B cell (primary cell): ENCODE measurements at regions not wholly inside any gene's neighbourhood (a gene's known extent, or its start where the extent isn't known, plus 50 kb on each side); places are given as distances from the start of the nearest gene placed in this dataset.

Experiments
- ATAC-seq: fragments of 200-7000 bp; cut with Tn5 transposase; one replicate; pipeline ENCODE4 v1.10.0; 2021; ENCODE audit warnings: low read depth, mild to moderate bottlenecking, moderate number of reproducible peaks, moderate library complexity
- CTCF ChIA-PET: fragments of 350-600 bp; sonication (Branson Sonifier 250); formaldehyde crosslinking; loops from one replicate; lab custom pipeline; 2021; ENCODE audit warnings: antibody characterized with exemption, inconsistent platforms; lab: Charles Lee
- POLR2A ChIA-PET: fragments of 350-600 bp; sonication (Branson Sonifier 250); formaldehyde crosslinking; loops from one replicate; lab custom pipeline; 2021; ENCODE audit warnings: antibody characterized with exemption; lab: Charles Lee
- DNase-seq: peaks from one replicate; pipeline ENCODE4 v3.0.0; 2013
- H2AFZ ChIP-seq: 2 replicates; pipeline ENCODE4 v1.6.1; 2012; ENCODE audit warnings: mild to moderate bottlenecking, low read depth, low read length; ENCODE audit not compliant: insufficient read depth, poor library complexity, severe bottlenecking
- H3K27ac ChIP-seq, 2 donors: 1 replicate in 1 of 2; 2 replicates in 1 of 2; pipeline ENCODE4 v1.5.1; 2012 to 2013; ENCODE audit warnings: low read length in 2 of 2, mild to moderate bottlenecking in 2 of 2, moderate library complexity in 1 of 2
- H3K27me3 ChIP-seq, 4 experiments: fragments of 200-600 bp in 1 of 4; sonication (generic) in 1 of 4; replicated peaks in 1 of 4; 1 replicate in 2 of 4; 2 replicates in 2 of 4; pipeline versions ENCODE4 v1.6.1 to v1.7.0; 2013 to 2016; ENCODE audit warnings: low read length in 3 of 4, mild to moderate bottlenecking in 2 of 4, mixed read lengths in 1 of 4, moderate library complexity in 1 of 4; ENCODE audit not compliant: insufficient read depth in 4 of 4, control insufficient read depth in 3 of 4; ENCODE audit errors: control extremely low read depth in 1 of 4
- H3K36me3 ChIP-seq, 2 experiments: replicated peaks in 1 of 2; 1 replicate in 1 of 2; 2 replicates in 1 of 2; pipeline versions ENCODE4 v1.6.1 to v1.7.1; 2013; ENCODE audit warnings: low read length in 1 of 2; ENCODE audit not compliant: insufficient read depth in 2 of 2, control insufficient read depth in 1 of 2; ENCODE audit errors: control extremely low read depth in 1 of 2, extremely low read depth in 1 of 2
- H3K4me1 ChIP-seq, 2 donors: fragments of 200-600 bp in 1 of 2; sonication (generic) in 1 of 2; 1 replicate in 1 of 2; 2 replicates in 1 of 2; pipeline versions ENCODE4 v1.5.1 to v1.6.1; 2013 to 2017; ENCODE audit warnings: low read length in 2 of 2; ENCODE audit not compliant: control insufficient read depth in 2 of 2, insufficient read depth in 2 of 2
- H3K4me2 ChIP-seq: replicated peaks from 2 replicates; pipeline ENCODE3; 2012; ENCODE audit warnings: mild to moderate bottlenecking, low read depth, low read length; ENCODE audit not compliant: poor library complexity, severe bottlenecking
- H3K4me3 ChIP-seq, 5 experiments: fragments of 200-600 bp in 1 of 5; sonication (generic) in 1 of 5; 1 replicate in 3 of 5; 2 replicates in 2 of 5; pipeline versions ENCODE4 v1.5.1 to v1.7.0; 2011 to 2016; ENCODE audit warnings: low read length in 4 of 5, mild to moderate bottlenecking in 4 of 5, low read depth in 2 of 5, control low read depth in 1 of 5, moderate library complexity in 1 of 5; ENCODE audit not compliant: insufficient read depth in 1 of 5; ENCODE audit errors: control extremely low read depth in 1 of 5, extremely low read depth in 1 of 5
- H3K79me2 ChIP-seq: fragments of 200-600 bp; sonication (generic); one replicate; pipeline ENCODE4 v1.6.0; 2016; ENCODE audit warnings: low read length; ENCODE audit not compliant: control insufficient read depth, insufficient read depth
- H3K9ac ChIP-seq: fragments of 200-600 bp; sonication (generic); 2 replicates; pipeline ENCODE4 v1.6.1; 2017; ENCODE audit warnings: mild to moderate bottlenecking, low read length, moderate library complexity
- H3K9me3 ChIP-seq, 3 donors: one replicate each; pipeline versions ENCODE4 v1.6.1 to v1.7.1; 2013; ENCODE audit warnings: low read length in 2 of 3; ENCODE audit not compliant: control insufficient read depth in 2 of 3, insufficient read depth in 1 of 3; ENCODE audit errors: control extremely low read depth in 1 of 3
- H4K20me1 ChIP-seq: 2 replicates; pipeline ENCODE4 v1.6.0; 2012; ENCODE audit warnings: mild to moderate bottlenecking, low read length; ENCODE audit not compliant: insufficient read depth, control insufficient read depth, poor library complexity, severe bottlenecking
- H3K27ac Mint-ChIP-seq: one replicate; pipeline ENCODE4 v1.8.0; 2021; ENCODE audit warnings: mixed read lengths
- H3K27me3 Mint-ChIP-seq: one replicate; pipeline ENCODE4 v1.8.0; 2021; ENCODE audit warnings: mixed read lengths
- H3K4me1 Mint-ChIP-seq: one replicate; pipeline ENCODE4 v1.8.0; 2021; ENCODE audit warnings: mixed read lengths
- H3K4me3 Mint-ChIP-seq: one replicate; pipeline ENCODE4 v1.8.0; 2021; ENCODE audit warnings: mixed read lengths
- H3K9me3 Mint-ChIP-seq: one replicate; pipeline ENCODE4 v1.8.0; 2022; ENCODE audit warnings: mixed read lengths; ENCODE audit not compliant: insufficient read depth
- EZH2 ChIP-seq: IDR thresholded peaks from 2 replicates; pipeline ENCODE4 v1.6.1; 2012; ENCODE audit warnings: borderline replicate concordance, low read depth, mild to moderate bottlenecking, moderate library complexity, low read length; ENCODE audit not compliant: insufficient read depth, poor library complexity, severe bottlenecking
- WGBS: methylation state at CpG from one replicate; pipeline ENCODE4 v1.1.5; 2013; ENCODE audit warnings: missing lambda C conversion rate; ENCODE audit not compliant: insufficient coverage; 5-methylcytosine and 5-hydroxymethylcytosine counted together
- intact Hi-C: fragments of 100-400 bp; cut with micrococcal nuclease; formaldehyde crosslinking; loops from one replicate; pipeline ENCODE4 v1.10.0; 2022
- TF ChIP-seq, protein P1 (sequence below): fragments of 200-600 bp; IDR thresholded peaks from one replicate; pipeline ENCODE4 v1.8.0; 2022; ENCODE audit warnings: antibody characterized with exemption, mild to moderate bottlenecking

DNA sequence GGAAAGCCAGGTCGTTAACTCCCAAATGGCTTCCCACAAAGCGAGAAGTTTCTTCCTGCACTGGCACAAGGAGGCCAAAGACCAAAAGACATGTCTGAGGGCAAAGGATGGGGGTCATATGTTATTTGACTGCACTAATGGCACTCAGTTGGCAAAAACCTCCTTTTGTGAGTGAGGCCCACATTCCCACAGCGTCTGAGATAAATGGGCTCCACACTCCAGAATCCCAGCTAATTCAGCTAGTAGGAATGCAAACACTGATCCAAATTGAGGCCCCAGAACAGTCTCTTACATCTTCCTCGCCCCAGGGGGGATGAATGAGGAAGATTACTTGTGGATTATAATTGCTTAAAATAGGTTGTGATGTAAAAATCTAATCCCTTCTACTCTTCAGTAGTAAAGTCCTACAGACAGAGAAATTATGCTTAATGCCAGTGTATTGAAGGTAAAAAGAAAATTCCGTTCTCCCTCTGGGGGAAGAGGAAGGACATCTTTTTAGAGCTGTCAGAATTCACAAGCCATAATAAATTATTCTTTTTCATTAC, 86.4 kb upstream of the PIWIL1 start:
- no CpG with 5 or more reads among the region's 5 CpGs for WGBS
- CTCF ChIA-PET, result no interaction called here
- Histone ChIP-seq H4K20me1 (no peaks in the 10 kb centered on the region), H3K4me3 (no peak overlapping the region), H3K4me1 (no peaks in the 10 kb centered on the region), H3K27ac (no peak overlapping the region), H3K36me3 (no peaks in the 10 kb centered on the region), H3K79me2 (no peaks in the 10 kb centered on the region), H3K27me3 (no peaks in the 10 kb centered on the region), H3K4me2 (no peak overlapping the region), H2AFZ (no peak overlapping the region), H3K9ac (no peak overlapping the region), H3K9me3 (peaks cover 0 to 9% (median 0%) of the 10 kb centered on the region in 3 donors)
- no peaks in the 10 kb centered on the region for H3K4me1 Mint-ChIP-seq
- no peak for TF ChIP-seq EZH2
- TF ChIP-seq, protein P1, sequence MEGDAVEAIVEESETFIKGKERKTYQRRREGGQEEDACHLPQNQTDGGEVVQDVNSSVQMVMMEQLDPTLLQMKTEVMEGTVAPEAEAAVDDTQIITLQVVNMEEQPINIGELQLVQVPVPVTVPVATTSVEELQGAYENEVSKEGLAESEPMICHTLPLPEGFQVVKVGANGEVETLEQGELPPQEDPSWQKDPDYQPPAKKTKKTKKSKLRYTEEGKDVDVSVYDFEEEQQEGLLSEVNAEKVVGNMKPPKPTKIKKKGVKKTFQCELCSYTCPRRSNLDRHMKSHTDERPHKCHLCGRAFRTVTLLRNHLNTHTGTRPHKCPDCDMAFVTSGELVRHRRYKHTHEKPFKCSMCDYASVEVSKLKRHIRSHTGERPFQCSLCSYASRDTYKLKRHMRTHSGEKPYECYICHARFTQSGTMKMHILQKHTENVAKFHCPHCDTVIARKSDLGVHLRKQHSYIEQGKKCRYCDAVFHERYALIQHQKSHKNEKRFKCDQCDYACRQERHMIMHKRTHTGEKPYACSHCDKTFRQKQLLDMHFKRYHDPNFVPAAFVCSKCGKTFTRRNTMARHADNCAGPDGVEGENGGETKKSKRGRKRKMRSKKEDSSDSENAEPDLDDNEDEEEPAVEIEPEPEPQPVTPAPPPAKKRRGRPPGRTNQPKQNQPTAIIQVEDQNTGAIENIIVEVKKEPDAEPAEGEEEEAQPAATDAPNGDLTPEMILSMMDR, result no peak
- no peaks in the 10 kb centered on the region for H3K27me3 Mint-ChIP-seq
- H3K4me3 Mint-ChIP-seq, result no peak overlapping the region
- no peak for ATAC-seq
- DNase-seq, result no peak
- H3K27ac Mint-ChIP-seq, result no peak overlapping the region
- POLR2A ChIA-PET, result no interaction called here
- peaks cover 10% of the 10 kb centered on the region for H3K9me3 Mint-ChIP-seq
- intact Hi-C loops, result no loop called here

DNA sequence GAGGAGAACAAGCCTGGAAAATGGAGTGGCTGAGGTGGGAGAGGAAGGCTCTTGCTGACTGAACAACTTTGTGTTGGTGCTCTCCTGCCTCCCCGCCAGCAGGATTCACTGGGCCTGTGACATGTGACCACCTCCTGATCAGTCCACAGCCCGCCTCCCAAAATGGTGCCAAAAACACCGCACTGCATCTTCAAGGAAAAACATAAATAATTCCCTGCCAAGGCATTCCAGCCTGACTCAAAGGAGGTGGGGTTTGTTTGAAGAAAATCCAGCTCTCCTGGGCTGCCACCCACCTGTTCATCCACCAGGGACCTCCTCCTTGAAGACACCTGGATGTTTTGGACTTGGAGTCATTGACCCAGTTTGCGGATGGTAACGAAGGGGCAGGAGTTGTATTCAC, 83.8 kb upstream of the PIWIL1 start:
- H3K4me3 ChIP-seq, result no peak overlapping the region
- Mint-ChIP-seq H3K4me3 (no peak overlapping the region), H3K9me3 (peaks cover 3% of the 10 kb centered on the region), H3K4me1 (no peaks in the 10 kb centered on the region), H3K27ac (no peak overlapping the region), H3K27me3 (no peaks in the 10 kb centered on the region)
- no peak overlapping the region for H2AFZ ChIP-seq
- POLR2A ChIA-PET, result no interaction called here
- H3K9me3 ChIP-seq, result peaks cover 0 to 11% (median 0%) of the 10 kb centered on the region in 3 donors
- H3K4me1 ChIP-seq, result no peaks in the 10 kb centered on the region
- no peak for ATAC-seq
- no peak overlapping the region for H3K4me2 ChIP-seq
- no peaks in the 10 kb centered on the region for H4K20me1 ChIP-seq
- H3K36me3 ChIP-seq, result no peaks in the 10 kb centered on the region
- CTCF ChIA-PET, result no interaction called here
- no peak for DNase-seq
- no peaks in the 10 kb centered on the region for H3K27me3 ChIP-seq
- 93% methylated on average over 3 of the region's 5 CpGs for WGBS
- TF ChIP-seq EZH2, result no peak
- TF ChIP-seq, protein P1, result no peak
- no peak overlapping the region for H3K9ac ChIP-seq
- intact Hi-C loops, result no loop called here
- no peak overlapping the region for H3K27ac ChIP-seq
- no peaks in the 10 kb centered on the region for H3K79me2 ChIP-seq
